ENCODE measurements at regions not wholly inside any gene's neighbourhood (a gene's known extent, or its start where the extent isn't known, plus 50 kb on each side); places are given as distances from the start of the nearest gene placed in this dataset.

- TF ChIP-seq TAF1 (IDR thresholded peaks at IDR 0.05; ENCODE audit: borderline replicate concordance, insufficient read depth, low read length) = no peak
- no peak for TF ChIP-seq POLR2AphosphoS5 (IDR thresholded peaks at IDR 0.05; ENCODE audit: low read depth, low read length)
- TF ChIP-seq REST (IDR thresholded peaks at IDR 0.05; ENCODE audit: insufficient read depth in 1 of 2, low read depth in 2 of 2, low read length in 2 of 2) = no peak
These were observed 312.5 kb downstream of the ZIC3 start for GRCh38 chrX:137878401-137878800.

All from PFSK-1 (cell line).